HG02885 (cell line): ENCODE measurements at regions not wholly inside any gene's neighbourhood (a gene's known extent, or its start where the extent isn't known, plus 50 kb on each side); places are given as distances from the start of the nearest gene placed in this dataset.
"Not testable (repeated sequence)": the region's sequence is repeated elsewhere in the genome, so short reads cannot be mapped to it uniquely, and the experiment has no call there.

Experiments
- ATAC-seq: cut with Tn5 transposase; IDR thresholded peaks from one replicate; pipeline ENCODE4 v1.9.1; 2021; ENCODE audit warnings: mild to moderate bottlenecking; ENCODE audit not compliant: unreplicated experiment, poor library complexity

- no peak for ATAC-seq
Measured at GRCh38 chr3:87742250-87742649, 316.6 kb downstream of the CGGBP1 start.

GRCh38 chr3:87740894-87741293 is 317.9 kb downstream of the CGGBP1 start:
- not testable (repeated sequence) for ATAC-seq

- ATAC-seq = not testable (repeated sequence)
Measured at GRCh38 chr3:87737817-87738216, 321.0 kb downstream of the CGGBP1 start.

- no peak for ATAC-seq
Measured at GRCh38 chr3:87733671-87734367, 325.0 kb downstream of the CGGBP1 start.

GRCh38 chr3:87732294-87732693 is 326.5 kb downstream of the CGGBP1 start:
- ATAC-seq = no peak

GRCh38 chr3:87727783-87728182 is 331.0 kb downstream of the CGGBP1 start:
- ATAC-seq = no peak

GRCh38 chr3:87719060-87719459 is 339.7 kb downstream of the CGGBP1 start:
- ATAC-seq = no peak

GRCh38 chr3:87710511-87710910 is 348.3 kb downstream of the CGGBP1 start:
- ATAC-seq = peak; percentile 42

GRCh38 chr3:87710028-87710427 is 348.8 kb downstream of the CGGBP1 start:
- no peak for ATAC-seq

GRCh38 chr3:87706176-87706575 is 352.6 kb downstream of the CGGBP1 start:
- ATAC-seq = no peak

GRCh38 chr3:87702600-87702999 is 356.2 kb downstream of the CGGBP1 start:
- ATAC-seq = no peak

GRCh38 chr3:87696124-87697013 is 362.4 kb downstream of the CGGBP1 start:
- ATAC-seq = no peak

- ATAC-seq = no peak
Measured at GRCh38 chr3:87694678-87695077, 364.1 kb downstream of the CGGBP1 start.

- ATAC-seq = no peak
Measured at GRCh38 chr3:87691109-87691508, 367.7 kb downstream of the CGGBP1 start.

GRCh38 chr3:87678984-87679660 is 379.7 kb downstream of the CGGBP1 start:
- ATAC-seq = not testable (repeated sequence)

- peak; percentile 99 for ATAC-seq
Measured at GRCh38 chr3:87674397-87675161, 384.2 kb downstream of the CGGBP1 start.

GRCh38 chr3:87673132-87673531 is 385.7 kb downstream of the CGGBP1 start:
- ATAC-seq = no peak

- no peak for ATAC-seq
Measured at GRCh38 chr3:87654184-87654583, 377.8 kb upstream of the POU1F1 start.

- not testable (repeated sequence) for ATAC-seq
Measured at GRCh38 chr3:87653138-87653537, 376.8 kb upstream of the POU1F1 start.

GRCh38 chr3:87634426-87634825 is 358.0 kb upstream of the POU1F1 start:
- no peak for ATAC-seq
